ENCODE measurements at regions not wholly inside any gene's neighbourhood (a gene's known extent, or its start where the extent isn't known, plus 50 kb on each side); places are given as distances from the start of the nearest gene placed in this dataset.

DNA sequence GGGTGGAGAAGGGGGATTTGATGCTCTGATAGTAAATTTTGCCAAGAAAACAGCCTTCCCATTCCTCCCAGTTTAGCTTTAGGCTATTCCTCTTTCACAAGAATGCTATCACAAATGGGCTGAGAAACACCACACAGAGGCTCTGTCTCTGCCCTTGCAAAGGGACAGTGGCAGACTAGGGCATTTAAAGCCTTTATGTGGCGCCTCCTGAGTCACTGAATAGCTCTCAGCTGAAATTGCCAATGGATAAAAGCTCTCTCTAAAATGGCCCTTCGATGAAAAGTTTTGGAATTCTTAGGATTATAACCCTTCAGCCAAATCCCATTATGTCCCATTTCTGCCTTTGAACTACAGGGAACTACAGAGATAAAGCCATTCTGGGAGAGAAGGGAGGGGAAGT lies 1000.4 kb downstream of the ADGRL2 start:
- TF ChIP-seq GATA2 (IDR thresholded peaks at IDR 0.05; ENCODE audit: low read depth, low read length) (no peak), GATA3 (IDR thresholded peaks at IDR 0.05; ENCODE audit: low read depth, low read length) (no peak)
